TTC549 (cell line): ENCODE measurements at regions not wholly inside any gene's neighbourhood (a gene's known extent, or its start where the extent isn't known, plus 50 kb on each side); places are given as distances from the start of the nearest gene placed in this dataset.

Experiments
- FAIRE-seq: peaks from 2 replicates; lab custom pipeline; 2012; peaks lifted over from hg19 to GRCh38; lab: Jason Lieb, UNC

- FAIRE-seq, result no peak
Measured at GRCh38 chr10:89829262-89829886, 128.0 kb downstream of the KIF20B start.

- FAIRE-seq, result no peak
Measured at GRCh38 chr10:89829887-89830269, 128.5 kb downstream of the KIF20B start.

- no peak for FAIRE-seq
Measured at GRCh38 chr10:89830624-89831023, 129.2 kb downstream of the KIF20B start.

GRCh38 chr10:89836840-89837164, 135.4 kb downstream of the KIF20B start:
- FAIRE-seq, result no peak

- FAIRE-seq, result no peak
Measured at GRCh38 chr10:89837165-89838043, 136.0 kb downstream of the KIF20B start.

- FAIRE-seq, result no peak
Measured at GRCh38 chr10:89838044-89838615, 136.7 kb downstream of the KIF20B start.

- FAIRE-seq, result no peak
Measured at GRCh38 chr10:89845541-89846280, 144.3 kb downstream of the KIF20B start.

GRCh38 chr10:89846281-89846630, 144.9 kb downstream of the KIF20B start:
- FAIRE-seq, result no peak

GRCh38 chr10:89846786-89847185, 145.4 kb downstream of the KIF20B start:
- FAIRE-seq, result no peak

GRCh38 chr10:89852872-89853271, 151.5 kb downstream of the KIF20B start:
- no peak for FAIRE-seq

- no peak for FAIRE-seq
Measured at GRCh38 chr10:89853781-89854191, 152.4 kb downstream of the KIF20B start.

- no peak for FAIRE-seq
Measured at GRCh38 chr10:89857431-89858042, 156.1 kb downstream of the KIF20B start.

GRCh38 chr10:89861199-89861573, 159.8 kb downstream of the KIF20B start:
- no peak for FAIRE-seq

- no peak for FAIRE-seq
Measured at GRCh38 chr10:89861584-89862301, 160.4 kb downstream of the KIF20B start.

- FAIRE-seq, result no peak
Measured at GRCh38 chr10:89867964-89868363, 166.6 kb downstream of the KIF20B start.

- FAIRE-seq, result no peak
Measured at GRCh38 chr10:89869180-89869579, 167.8 kb downstream of the KIF20B start.

- no peak for FAIRE-seq
Measured at GRCh38 chr10:89869592-89870156, 168.3 kb downstream of the KIF20B start.

- no peak for FAIRE-seq
Measured at GRCh38 chr10:89870936-89871335, 169.5 kb downstream of the KIF20B start.

GRCh38 chr10:89873055-89873454, 171.7 kb downstream of the KIF20B start:
- FAIRE-seq, result no peak

GRCh38 chr10:89875557-89875956, 174.2 kb downstream of the KIF20B start:
- no peak for FAIRE-seq

- no peak for FAIRE-seq
Measured at GRCh38 chr10:89879121-89879520, 177.7 kb downstream of the KIF20B start.

GRCh38 chr10:89887406-89887805, 186.0 kb downstream of the KIF20B start:
- FAIRE-seq, result no peak
